ENCODE measurements at regions not wholly inside any gene's neighbourhood (a gene's known extent, or its start where the extent isn't known, plus 50 kb on each side); places are given as distances from the start of the nearest gene placed in this dataset.
"Not testable (repeated sequence)": the region's sequence is repeated elsewhere in the genome, so short reads cannot be mapped to it uniquely, and the experiment has no call there.

DNA sequence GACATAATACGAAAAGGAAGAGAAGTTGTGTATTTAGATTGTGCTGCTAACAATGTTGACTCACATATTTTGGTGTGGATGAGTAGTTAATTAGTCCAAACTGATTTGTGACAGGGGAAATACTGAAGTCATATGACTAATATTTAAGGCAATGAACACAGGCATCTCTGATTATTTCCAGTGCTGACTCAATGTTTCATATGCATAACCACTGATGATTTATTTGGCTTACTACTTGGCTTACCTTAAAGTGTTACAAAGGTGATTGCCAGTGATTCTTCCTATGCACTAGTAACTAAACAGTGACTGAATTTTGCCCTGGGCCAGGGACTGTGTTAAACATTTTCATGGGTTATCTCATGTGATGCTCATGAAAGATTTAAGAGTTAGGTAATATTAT lies 722.6 kb downstream of the METTL4 start:
- H3K27ac ChIP-seq (replicated peaks) = no peak overlapping the region
- no peak for DNase-seq (ENCODE audit: low read depth in 1 of 2, low spot score in 1 of 2)
- H3K27me3 ChIP-seq (ENCODE audit: insufficient read depth, poor library complexity, severe bottlenecking) = peaks cover 2% of the 10 kb centered on the region
- TF ChIP-seq, protein P1, sequence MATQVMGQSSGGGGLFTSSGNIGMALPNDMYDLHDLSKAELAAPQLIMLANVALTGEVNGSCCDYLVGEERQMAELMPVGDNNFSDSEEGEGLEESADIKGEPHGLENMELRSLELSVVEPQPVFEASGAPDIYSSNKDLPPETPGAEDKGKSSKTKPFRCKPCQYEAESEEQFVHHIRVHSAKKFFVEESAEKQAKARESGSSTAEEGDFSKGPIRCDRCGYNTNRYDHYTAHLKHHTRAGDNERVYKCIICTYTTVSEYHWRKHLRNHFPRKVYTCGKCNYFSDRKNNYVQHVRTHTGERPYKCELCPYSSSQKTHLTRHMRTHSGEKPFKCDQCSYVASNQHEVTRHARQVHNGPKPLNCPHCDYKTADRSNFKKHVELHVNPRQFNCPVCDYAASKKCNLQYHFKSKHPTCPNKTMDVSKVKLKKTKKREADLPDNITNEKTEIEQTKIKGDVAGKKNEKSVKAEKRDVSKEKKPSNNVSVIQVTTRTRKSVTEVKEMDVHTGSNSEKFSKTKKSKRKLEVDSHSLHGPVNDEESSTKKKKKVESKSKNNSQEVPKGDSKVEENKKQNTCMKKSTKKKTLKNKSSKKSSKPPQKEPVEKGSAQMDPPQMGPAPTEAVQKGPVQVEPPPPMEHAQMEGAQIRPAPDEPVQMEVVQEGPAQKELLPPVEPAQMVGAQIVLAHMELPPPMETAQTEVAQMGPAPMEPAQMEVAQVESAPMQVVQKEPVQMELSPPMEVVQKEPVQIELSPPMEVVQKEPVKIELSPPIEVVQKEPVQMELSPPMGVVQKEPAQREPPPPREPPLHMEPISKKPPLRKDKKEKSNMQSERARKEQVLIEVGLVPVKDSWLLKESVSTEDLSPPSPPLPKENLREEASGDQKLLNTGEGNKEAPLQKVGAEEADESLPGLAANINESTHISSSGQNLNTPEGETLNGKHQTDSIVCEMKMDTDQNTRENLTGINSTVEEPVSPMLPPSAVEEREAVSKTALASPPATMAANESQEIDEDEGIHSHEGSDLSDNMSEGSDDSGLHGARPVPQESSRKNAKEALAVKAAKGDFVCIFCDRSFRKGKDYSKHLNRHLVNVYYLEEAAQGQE (IDR thresholded peaks at IDR 0.05; ENCODE audit: insufficient replicate concordance, low read depth) = no peak
- TF ChIP-seq SPI1 (IDR thresholded peaks at IDR 0.05; ENCODE audit: borderline replicate concordance, low read depth) (no peak), POLR2AphosphoS5 (IDR thresholded peaks at IDR 0.05; ENCODE audit: low read depth) (no peak), GABPA (IDR thresholded peaks at IDR 0.05; ENCODE audit: low read depth) (no peak)
- TF ChIP-seq, protein P2, sequence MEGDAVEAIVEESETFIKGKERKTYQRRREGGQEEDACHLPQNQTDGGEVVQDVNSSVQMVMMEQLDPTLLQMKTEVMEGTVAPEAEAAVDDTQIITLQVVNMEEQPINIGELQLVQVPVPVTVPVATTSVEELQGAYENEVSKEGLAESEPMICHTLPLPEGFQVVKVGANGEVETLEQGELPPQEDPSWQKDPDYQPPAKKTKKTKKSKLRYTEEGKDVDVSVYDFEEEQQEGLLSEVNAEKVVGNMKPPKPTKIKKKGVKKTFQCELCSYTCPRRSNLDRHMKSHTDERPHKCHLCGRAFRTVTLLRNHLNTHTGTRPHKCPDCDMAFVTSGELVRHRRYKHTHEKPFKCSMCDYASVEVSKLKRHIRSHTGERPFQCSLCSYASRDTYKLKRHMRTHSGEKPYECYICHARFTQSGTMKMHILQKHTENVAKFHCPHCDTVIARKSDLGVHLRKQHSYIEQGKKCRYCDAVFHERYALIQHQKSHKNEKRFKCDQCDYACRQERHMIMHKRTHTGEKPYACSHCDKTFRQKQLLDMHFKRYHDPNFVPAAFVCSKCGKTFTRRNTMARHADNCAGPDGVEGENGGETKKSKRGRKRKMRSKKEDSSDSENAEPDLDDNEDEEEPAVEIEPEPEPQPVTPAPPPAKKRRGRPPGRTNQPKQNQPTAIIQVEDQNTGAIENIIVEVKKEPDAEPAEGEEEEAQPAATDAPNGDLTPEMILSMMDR (IDR thresholded peaks at IDR 0.05; ENCODE audit: insufficient read depth, low read length) = no peak
- no peak overlapping the region for H3K4me3 ChIP-seq (replicated peaks; ENCODE audit: insufficient read depth, low read length)

- DNase-seq (ENCODE audit: low read depth in 1 of 2, low spot score in 1 of 2) = no peak
- Histone ChIP-seq H3K4me3 (replicated peaks; ENCODE audit: insufficient read depth, low read length) (no peak overlapping the region), H3K27me3 (ENCODE audit: insufficient read depth, poor library complexity, severe bottlenecking) (peaks cover 2% of the 10 kb centered on the region), H3K27ac (replicated peaks) (no peak overlapping the region)
- TF ChIP-seq, protein P1 (IDR thresholded peaks at IDR 0.05; ENCODE audit: insufficient replicate concordance, low read depth) = no peak
- no peak for TF ChIP-seq GABPA (IDR thresholded peaks at IDR 0.05; ENCODE audit: low read depth)
Measured at GRCh38 chr18:1849386-1849785, 721.9 kb downstream of the METTL4 start.

GRCh38 chr18:1857281-1857680 lies 714.0 kb downstream of the METTL4 start:
- not testable (repeated sequence) for H3K27me3 ChIP-seq (ENCODE audit: insufficient read depth, poor library complexity, severe bottlenecking); H3K27ac ChIP-seq (replicated peaks); DNase-seq (ENCODE audit: low read depth in 1 of 2, low spot score in 1 of 2); H3K4me3 ChIP-seq (replicated peaks; ENCODE audit: insufficient read depth, low read length)

DNA sequence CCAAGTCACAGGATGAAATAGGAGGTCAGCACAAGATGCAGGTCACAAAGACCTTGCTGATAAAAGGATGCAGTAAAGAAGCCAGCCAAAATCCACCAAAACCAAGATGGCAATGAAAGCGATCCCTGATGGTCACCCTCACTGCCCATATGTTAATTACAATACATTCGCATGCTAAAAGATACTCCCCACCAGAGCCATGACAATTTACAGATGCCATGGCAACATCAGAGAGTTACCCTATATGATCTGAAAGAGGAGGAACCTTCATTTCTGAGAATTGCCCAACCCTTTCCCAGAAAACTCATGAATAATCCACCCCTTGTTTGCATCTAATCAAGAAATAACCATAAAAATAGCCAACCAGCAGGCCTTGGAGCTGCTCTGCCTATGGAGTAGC lies 709.8 kb downstream of the METTL4 start:
- DNase-seq (ENCODE audit: low read depth in 1 of 2, low spot score in 1 of 2) = no peak
- H3K27me3 ChIP-seq (ENCODE audit: insufficient read depth, poor library complexity, severe bottlenecking) = no peaks in the 10 kb centered on the region
- H3K27ac ChIP-seq (replicated peaks) = no peak overlapping the region
- H3K4me3 ChIP-seq (replicated peaks; ENCODE audit: insufficient read depth, low read length) = no peak overlapping the region
- TF ChIP-seq, protein P2 (IDR thresholded peaks at IDR 0.05; ENCODE audit: insufficient read depth, low read length) = no peak
- TF ChIP-seq GABPA (IDR thresholded peaks at IDR 0.05; ENCODE audit: low read depth) = no peak
- TF ChIP-seq POLR2AphosphoS5 (IDR thresholded peaks at IDR 0.05; ENCODE audit: low read depth) = no peak
- no peak for TF ChIP-seq SPI1 (IDR thresholded peaks at IDR 0.05; ENCODE audit: borderline replicate concordance, low read depth)
- TF ChIP-seq, protein P1 (IDR thresholded peaks at IDR 0.05; ENCODE audit: insufficient replicate concordance, low read depth) = no peak

Measured in HL-60 (cell line).